GM19035 (cell line): ENCODE measurements at regions not wholly inside any gene's neighbourhood (a gene's known extent, or its start where the extent isn't known, plus 50 kb on each side); places are given as distances from the start of the nearest gene placed in this dataset.
"Not testable (repeated sequence)": the region's sequence is repeated elsewhere in the genome, so short reads cannot be mapped to it uniquely, and the experiment has no call there.

Source experiments
- ATAC-seq: cut with Tn5 transposase; IDR thresholded peaks from one replicate; pipeline ENCODE4 v1.9.1; 2021; ENCODE audit not compliant: unreplicated experiment

GRCh38 chr2:76697439-76697838 is 824.7 kb downstream of the LRRTM4 start:
- not testable (repeated sequence) for ATAC-seq

GRCh38 chr2:76692908-76693307 is 829.3 kb downstream of the LRRTM4 start:
- no peak for ATAC-seq

GRCh38 chr2:76688732-76689131 is 833.4 kb downstream of the LRRTM4 start:
- ATAC-seq, result no peak

GRCh38 chr2:76687923-76688322 is 834.3 kb downstream of the LRRTM4 start:
- ATAC-seq, result no peak

- no peak for ATAC-seq
These were observed 837.4 kb downstream of the LRRTM4 start for GRCh38 chr2:76684756-76685155.

GRCh38 chr2:76679025-76679396 is 843.2 kb downstream of the LRRTM4 start:
- no peak for ATAC-seq

- no peak for ATAC-seq
These were observed 843.7 kb downstream of the LRRTM4 start for GRCh38 chr2:76678383-76679024.

GRCh38 chr2:76675212-76675611 is 847.0 kb downstream of the LRRTM4 start:
- ATAC-seq, result no peak

GRCh38 chr2:76672798-76673197 is 849.4 kb downstream of the LRRTM4 start:
- ATAC-seq, result no peak

GRCh38 chr2:76669966-76670465 is 852.2 kb downstream of the LRRTM4 start:
- ATAC-seq, result no peak

GRCh38 chr2:76668279-76668678 is 853.9 kb downstream of the LRRTM4 start:
- no peak for ATAC-seq

GRCh38 chr2:76667821-76668271 is 854.3 kb downstream of the LRRTM4 start:
- no peak for ATAC-seq

GRCh38 chr2:76642129-76642528 is 880.0 kb downstream of the LRRTM4 start:
- ATAC-seq, result no peak

GRCh38 chr2:76641506-76641905 is 880.7 kb downstream of the LRRTM4 start:
- no peak for ATAC-seq

- ATAC-seq, result no peak
These were observed 881.3 kb downstream of the LRRTM4 start for GRCh38 chr2:76640905-76641304.

GRCh38 chr2:76639171-76639680 is 883.0 kb downstream of the LRRTM4 start:
- no peak for ATAC-seq

GRCh38 chr2:76633276-76633921 is 888.8 kb downstream of the LRRTM4 start:
- no peak for ATAC-seq

- no peak for ATAC-seq
These were observed 897.1 kb downstream of the LRRTM4 start for GRCh38 chr2:76625101-76625500.

- ATAC-seq, result no peak
These were observed 902.6 kb upstream of the GCFC2 start for GRCh38 chr2:76613330-76613729.

GRCh38 chr2:76612764-76613163 is 902.0 kb upstream of the GCFC2 start:
- ATAC-seq, result no peak

GRCh38 chr2:76610451-76610850 is 899.7 kb upstream of the GCFC2 start:
- ATAC-seq, result no peak

- ATAC-seq, result peak; percentile 98
These were observed 889.1 kb upstream of the GCFC2 start for GRCh38 chr2:76599732-76600368.
